Smooth muscle cell (in vitro differentiated cells): ENCODE measurements at regions not wholly inside any gene's neighbourhood (a gene's known extent, or its start where the extent isn't known, plus 50 kb on each side); places are given as distances from the start of the nearest gene placed in this dataset.

ENCODE experiments used
- DNase-seq: peaks from one replicate; lab custom pipeline; 2025; ENCODE audit not compliant: unreplicated experiment; lab: John Stamatoyannopoulos, UW
- H2AFZ ChIP-seq: fragments of 200-600 bp; sonication (generic); 2 replicates; pipeline ENCODE4 v1.6.0; 2016; ENCODE audit warnings: antibody characterized with exemption, low read depth, mild to moderate bottlenecking
- H3F3A ChIP-seq: fragments of 200-600 bp; sonication (generic); 2 replicates; pipeline ENCODE4 v1.6.0; 2017; ENCODE audit warnings: antibody characterized with exemption, low read depth
- H3K27ac ChIP-seq: fragments of 200-600 bp; sonication (generic); 2 replicates; pipeline ENCODE4 v1.5.1; 2016; ENCODE audit warnings: low read depth, mild to moderate bottlenecking
- H3K27me3 ChIP-seq: fragments of 200-600 bp; sonication (generic); 2 replicates; pipeline ENCODE4 v1.6.1; 2016; ENCODE audit warnings: low read depth, mild to moderate bottlenecking
- H3K36me3 ChIP-seq: fragments of 200-600 bp; sonication (generic); 2 replicates; pipeline ENCODE4 v1.5.1; 2016; ENCODE audit warnings: low read depth
- H3K4me1 ChIP-seq: fragments of 200-600 bp; sonication (generic); 2 replicates; pipeline ENCODE4 v1.5.1; 2016; ENCODE audit warnings: low read depth
- H3K4me2 ChIP-seq: fragments of 200-600 bp; sonication (generic); 2 replicates; pipeline ENCODE4 v1.6.0; 2016; ENCODE audit warnings: mild to moderate bottlenecking
- H3K4me3 ChIP-seq: fragments of 200-600 bp; sonication (generic); 2 replicates; pipeline ENCODE4 v1.5.1; 2016; ENCODE audit warnings: mild to moderate bottlenecking
- H3K79me2 ChIP-seq: fragments of 200-600 bp; sonication (generic); 2 replicates; pipeline ENCODE4 v1.6.0; 2016; ENCODE audit warnings: low read depth, mild to moderate bottlenecking
- H3K9ac ChIP-seq: fragments of 200-600 bp; sonication (generic); 2 replicates; pipeline ENCODE4 v1.6.0; 2016; ENCODE audit warnings: low read depth
- H3K9me3 ChIP-seq: fragments of 200-600 bp; sonication (generic); replicated peaks from 2 replicates; pipeline ENCODE4 v1.5.1; 2016; ENCODE audit warnings: low read depth
- H4K20me1 ChIP-seq: fragments of 200-600 bp; sonication (generic); 2 replicates; pipeline ENCODE4 v1.6.0; 2016; ENCODE audit warnings: low read depth
- CTCF ChIP-seq: fragments of 200-600 bp; sonication (generic); IDR thresholded peaks from 2 replicates; pipeline ENCODE4 v1.5.1; 2017; ENCODE audit warnings: borderline replicate concordance, mild to moderate bottlenecking, antibody characterized with exemption; ENCODE audit not compliant: insufficient read depth, poor library complexity, severe bottlenecking
- WGBS: methylation state at CpG from one replicate; pipeline ENCODE4 v1.1.7; 2016; ENCODE audit warnings: low lambda C conversion rate; 5-methylcytosine and 5-hydroxymethylcytosine counted together

- no peak overlapping the region for H3K9ac ChIP-seq
- peaks cover 3% of the 10 kb centered on the region for H3K4me1 ChIP-seq
- 91% methylated on average over 20 of the region's 20 CpGs for WGBS
- H2AFZ ChIP-seq: no peak overlapping the region
- H3K79me2 ChIP-seq: no peaks in the 10 kb centered on the region
- H3F3A ChIP-seq: no peaks in the 10 kb centered on the region
- no peaks in the 10 kb centered on the region for H3K27me3 ChIP-seq
- DNase-seq: no peak
- H3K9me3 ChIP-seq: no peaks in the 10 kb centered on the region
- H3K27ac ChIP-seq: no peak overlapping the region
- no peaks in the 10 kb centered on the region for H4K20me1 ChIP-seq
- no peak for TF ChIP-seq CTCF
- H3K4me3 ChIP-seq: no peak overlapping the region
- H3K36me3 ChIP-seq: no peaks in the 10 kb centered on the region
- no peak overlapping the region for H3K4me2 ChIP-seq
These were observed 348.9 kb downstream of the MATN1 start for GRCh38 chr1:30374400-30375070.

- H3K9ac ChIP-seq: no peak overlapping the region
- no peaks in the 10 kb centered on the region for H3K79me2 ChIP-seq
- H2AFZ ChIP-seq: no peak overlapping the region
- no peak overlapping the region for H3K4me2 ChIP-seq
- TF ChIP-seq CTCF: no peak
- H3K9me3 ChIP-seq: no peaks in the 10 kb centered on the region
- no peak for DNase-seq
- no peak overlapping the region for H3K27ac ChIP-seq
- no peak overlapping the region for H3K4me3 ChIP-seq
- H4K20me1 ChIP-seq: no peaks in the 10 kb centered on the region
- no peaks in the 10 kb centered on the region for H3K36me3 ChIP-seq
- peaks cover 3% of the 10 kb centered on the region for H3K27me3 ChIP-seq
- WGBS: 93% methylated on average over 25 of the region's 25 CpGs
- no peaks in the 10 kb centered on the region for H3K4me1 ChIP-seq
- H3F3A ChIP-seq: no peaks in the 10 kb centered on the region
These were observed 349.6 kb downstream of the MATN1 start for GRCh38 chr1:30373471-30374399.

GRCh38 chr1:30372792-30373433 lies 350.5 kb downstream of the MATN1 start:
- H2AFZ ChIP-seq: no peak overlapping the region
- no peaks in the 10 kb centered on the region for H3F3A ChIP-seq
- DNase-seq: no peak

More at GRCh38 chr1:30372792-30373433, 350.5 kb downstream of the MATN1 start:
- Histone ChIP-seq H3K36me3 (no peaks in the 10 kb centered on the region), H3K4me2 (no peak overlapping the region), H3K9me3 (no peaks in the 10 kb centered on the region), H3K27ac (no peak overlapping the region), H3K9ac (no peak overlapping the region), H3K4me1 (no peaks in the 10 kb centered on the region), H3K79me2 (no peaks in the 10 kb centered on the region), H3K27me3 (peaks cover 5% of the 10 kb centered on the region), H3K4me3 (no peak overlapping the region), H4K20me1 (no peaks in the 10 kb centered on the region)
- no peak for TF ChIP-seq CTCF
- WGBS: 64% methylated on average over 7 of the region's 7 CpGs
